Skeletal muscle satellite cell (primary cell): ENCODE measurements at regions not wholly inside any gene's neighbourhood (a gene's known extent, or its start where the extent isn't known, plus 50 kb on each side); places are given as distances from the start of the nearest gene placed in this dataset.
"Not testable (repeated sequence)": the region's sequence is repeated elsewhere in the genome, so short reads cannot be mapped to it uniquely, and the experiment has no call there.

Experiments used
- H3K27me3 ChIP-seq: 2 replicates; pipeline ENCODE4 v1.7.0; 2013; ENCODE audit warnings: low read length; ENCODE audit not compliant: control insufficient read depth, insufficient read depth
- H3K36me3 ChIP-seq: 2 replicates; pipeline ENCODE4 v1.7.0; 2013; ENCODE audit warnings: mild to moderate bottlenecking, control low read depth, low read length; ENCODE audit not compliant: insufficient read depth
- H3K4me1 ChIP-seq: 2 replicates; pipeline ENCODE4 v1.7.0; 2013; ENCODE audit warnings: low read length; ENCODE audit not compliant: control insufficient read depth, insufficient read depth
- H3K4me2 ChIP-seq: 2 replicates; pipeline ENCODE4 v1.7.0; 2013; ENCODE audit warnings: mild to moderate bottlenecking, low read length
- H3K4me3 ChIP-seq: 2 replicates; pipeline ENCODE4 v1.7.0; 2013; ENCODE audit warnings: low read length
- H3K9ac ChIP-seq: 2 replicates; pipeline ENCODE4 v1.7.0; 2013; ENCODE audit warnings: mild to moderate bottlenecking, low read depth, low read length, moderate library complexity
- H3K9me3 ChIP-seq: replicated peaks from 2 replicates; pipeline ENCODE4 v1.7.0; 2013; ENCODE audit warnings: mild to moderate bottlenecking, control low read depth, low read length

GRCh38 chr9:115687356-115687755, 466.2 kb upstream of the PAPPA start:
- Histone ChIP-seq H3K27me3 (no peaks in the 10 kb centered on the region), H3K9me3 (no peaks in the 10 kb centered on the region), H3K4me2 (no peak overlapping the region), H3K4me3 (no peak overlapping the region), H3K4me1 (peaks cover 18% of the 10 kb centered on the region), H3K9ac (no peak overlapping the region), H3K36me3 (no peaks in the 10 kb centered on the region)

GRCh38 chr9:115689331-115689730, 464.3 kb upstream of the PAPPA start:
- no peaks in the 10 kb centered on the region for H3K9me3 ChIP-seq
- no peaks in the 10 kb centered on the region for H3K36me3 ChIP-seq
- H3K4me3 ChIP-seq: no peak overlapping the region
- no peak overlapping the region for H3K4me2 ChIP-seq
- H3K4me1 ChIP-seq: peaks cover 32% of the 10 kb centered on the region
- H3K27me3 ChIP-seq: no peaks in the 10 kb centered on the region
- H3K9ac ChIP-seq: no peak overlapping the region

- Histone ChIP-seq H3K4me1 (peaks cover 36% of the 10 kb centered on the region), H3K4me2 (peak overlapping the region; percentile 12), H3K27me3 (no peaks in the 10 kb centered on the region), H3K9ac (peak overlapping the region; percentile 72), H3K4me3 (no peak overlapping the region), H3K36me3 (no peaks in the 10 kb centered on the region), H3K9me3 (no peaks in the 10 kb centered on the region)
These were observed 462.6 kb upstream of the PAPPA start for GRCh38 chr9:115690786-115691496.

- Histone ChIP-seq H3K4me3 (no peak overlapping the region), H3K36me3 (no peaks in the 10 kb centered on the region), H3K27me3 (no peaks in the 10 kb centered on the region), H3K4me1 (peaks cover 36% of the 10 kb centered on the region), H3K9ac (peak overlapping the region; percentile 72), H3K4me2 (peak overlapping the region; percentile 12), H3K9me3 (no peaks in the 10 kb centered on the region)
These were observed 461.9 kb upstream of the PAPPA start for GRCh38 chr9:115691693-115692092.

GRCh38 chr9:115692868-115693267, 460.7 kb upstream of the PAPPA start:
- not testable (repeated sequence) for H3K4me2 ChIP-seq, H3K4me3 ChIP-seq, H3K27me3 ChIP-seq, H3K36me3 ChIP-seq, H3K9me3 ChIP-seq
- peaks cover 36% of the 10 kb centered on the region for H3K4me1 ChIP-seq
- H3K9ac ChIP-seq: peak overlapping the region; percentile 44

- Histone ChIP-seq H3K4me1 (peaks cover 36% of the 10 kb centered on the region), H3K4me3 (no peak overlapping the region), H3K27me3 (no peaks in the 10 kb centered on the region), H3K9me3 (no peaks in the 10 kb centered on the region), H3K36me3 (no peaks in the 10 kb centered on the region), H3K4me2 (no peak overlapping the region), H3K9ac (peak overlapping the region; percentile 35)
These were observed 459.6 kb upstream of the PAPPA start for GRCh38 chr9:115694014-115694413.

GRCh38 chr9:115694991-115695390, 458.6 kb upstream of the PAPPA start:
- Histone ChIP-seq H3K27me3 (no peaks in the 10 kb centered on the region), H3K4me3 (no peak overlapping the region), H3K4me2 (no peak overlapping the region), H3K36me3 (no peaks in the 10 kb centered on the region), H3K4me1 (peaks cover 36% of the 10 kb centered on the region), H3K9ac (no peak overlapping the region), H3K9me3 (no peaks in the 10 kb centered on the region)

GRCh38 chr9:115712981-115713380, 440.6 kb upstream of the PAPPA start:
- Histone ChIP-seq H3K4me2 (no peak overlapping the region), H3K9me3 (no peaks in the 10 kb centered on the region), H3K4me1 (peaks cover 15% of the 10 kb centered on the region), H3K27me3 (no peaks in the 10 kb centered on the region), H3K9ac (no peak overlapping the region), H3K4me3 (no peak overlapping the region), H3K36me3 (no peaks in the 10 kb centered on the region)

- no peaks in the 10 kb centered on the region for H3K27me3 ChIP-seq
- no peaks in the 10 kb centered on the region for H3K36me3 ChIP-seq
- peaks cover 19% of the 10 kb centered on the region for H3K4me1 ChIP-seq
- no peaks in the 10 kb centered on the region for H3K9me3 ChIP-seq
- no peak overlapping the region for H3K4me2 ChIP-seq
- no peak overlapping the region for H3K4me3 ChIP-seq
- no peak overlapping the region for H3K9ac ChIP-seq
These were observed 437.9 kb upstream of the PAPPA start for GRCh38 chr9:115715666-115716065.

- H3K9ac ChIP-seq: peak overlapping the region; percentile 67
- no peak overlapping the region for H3K4me3 ChIP-seq
- H3K4me1 ChIP-seq: peaks cover 19% of the 10 kb centered on the region
- H3K36me3 ChIP-seq: no peaks in the 10 kb centered on the region
- H3K9me3 ChIP-seq: no peaks in the 10 kb centered on the region
- no peaks in the 10 kb centered on the region for H3K27me3 ChIP-seq
- H3K4me2 ChIP-seq: peak overlapping the region; percentile 5
These were observed 436.3 kb upstream of the PAPPA start for GRCh38 chr9:115717298-115717697.

- Histone ChIP-seq H3K9ac (peak overlapping the region; percentile 67), H3K4me2 (peak overlapping the region; percentile 17), H3K4me3 (no peak overlapping the region), H3K9me3 (no peaks in the 10 kb centered on the region), H3K4me1 (peaks cover 19% of the 10 kb centered on the region), H3K36me3 (no peaks in the 10 kb centered on the region), H3K27me3 (no peaks in the 10 kb centered on the region)
These were observed 435.8 kb upstream of the PAPPA start for GRCh38 chr9:115717711-115718173.

- Histone ChIP-seq H3K9me3 (no peaks in the 10 kb centered on the region), H3K27me3 (no peaks in the 10 kb centered on the region), H3K4me1 (peaks cover 8% of the 10 kb centered on the region), H3K4me2 (no peak overlapping the region), H3K36me3 (no peaks in the 10 kb centered on the region), H3K9ac (no peak overlapping the region), H3K4me3 (no peak overlapping the region)
These were observed 423.2 kb upstream of the PAPPA start for GRCh38 chr9:115730396-115730795.
